GM12873 (cell line): ENCODE measurements at regions not wholly inside any gene's neighbourhood (a gene's known extent, or its start where the extent isn't known, plus 50 kb on each side); places are given as distances from the start of the nearest gene placed in this dataset.

ENCODE experiments used
- TF ChIP-seq, protein P1 (sequence below): IDR thresholded peaks from 2 replicates; pipeline ENCODE4 v1.5.1; 2012; ENCODE audit warnings: low read depth, mild to moderate bottlenecking, moderate library complexity, low read length, control low read depth; ENCODE audit not compliant: insufficient read depth; ENCODE audit errors: missing control alignments

DNA sequence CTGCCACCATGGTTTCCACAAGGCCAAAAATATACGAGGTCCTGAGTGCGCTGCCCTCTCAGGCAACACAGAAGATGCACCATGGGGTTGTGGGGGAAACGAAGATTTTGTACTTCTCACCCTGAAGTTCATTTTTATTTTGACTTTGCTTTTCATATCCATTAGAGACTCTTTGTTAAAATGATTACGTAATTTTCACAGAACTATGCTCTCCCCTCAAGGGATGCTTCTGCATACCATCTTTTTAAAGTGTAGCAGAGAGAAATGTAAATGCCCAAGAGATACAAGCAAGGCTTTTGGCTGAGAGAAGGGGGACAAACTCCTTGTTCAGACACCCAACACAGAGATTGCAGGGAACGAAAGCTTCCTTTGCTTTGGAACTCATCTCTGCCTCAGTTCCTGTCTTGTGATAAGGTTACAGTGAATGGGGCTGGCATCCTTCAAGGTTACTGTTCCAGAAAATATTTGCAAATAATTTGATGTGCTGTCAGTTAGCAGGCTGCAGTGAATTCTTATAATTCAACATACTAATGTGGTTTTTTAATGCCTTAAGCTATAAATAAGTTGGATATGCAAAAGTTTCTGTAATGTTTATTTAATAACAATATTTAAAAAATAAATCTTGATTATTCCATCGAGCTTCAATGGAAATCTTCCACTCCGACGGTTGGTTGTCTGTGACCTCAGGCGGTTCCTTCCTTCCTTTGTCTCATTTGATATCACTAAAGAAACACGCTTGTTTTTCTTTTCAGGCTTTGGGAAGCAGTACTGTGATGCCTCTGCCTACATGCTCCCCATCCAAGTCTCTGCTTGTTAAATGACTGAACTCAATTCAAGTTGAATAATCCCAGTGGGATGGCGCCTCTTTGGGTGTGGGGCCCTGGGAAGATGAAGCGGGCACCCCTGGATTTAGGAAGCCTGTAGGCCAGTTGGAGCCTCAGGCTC lies 209.3 kb upstream of the CTBP2 start:
- TF ChIP-seq, protein P1, sequence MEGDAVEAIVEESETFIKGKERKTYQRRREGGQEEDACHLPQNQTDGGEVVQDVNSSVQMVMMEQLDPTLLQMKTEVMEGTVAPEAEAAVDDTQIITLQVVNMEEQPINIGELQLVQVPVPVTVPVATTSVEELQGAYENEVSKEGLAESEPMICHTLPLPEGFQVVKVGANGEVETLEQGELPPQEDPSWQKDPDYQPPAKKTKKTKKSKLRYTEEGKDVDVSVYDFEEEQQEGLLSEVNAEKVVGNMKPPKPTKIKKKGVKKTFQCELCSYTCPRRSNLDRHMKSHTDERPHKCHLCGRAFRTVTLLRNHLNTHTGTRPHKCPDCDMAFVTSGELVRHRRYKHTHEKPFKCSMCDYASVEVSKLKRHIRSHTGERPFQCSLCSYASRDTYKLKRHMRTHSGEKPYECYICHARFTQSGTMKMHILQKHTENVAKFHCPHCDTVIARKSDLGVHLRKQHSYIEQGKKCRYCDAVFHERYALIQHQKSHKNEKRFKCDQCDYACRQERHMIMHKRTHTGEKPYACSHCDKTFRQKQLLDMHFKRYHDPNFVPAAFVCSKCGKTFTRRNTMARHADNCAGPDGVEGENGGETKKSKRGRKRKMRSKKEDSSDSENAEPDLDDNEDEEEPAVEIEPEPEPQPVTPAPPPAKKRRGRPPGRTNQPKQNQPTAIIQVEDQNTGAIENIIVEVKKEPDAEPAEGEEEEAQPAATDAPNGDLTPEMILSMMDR = no peak

DNA sequence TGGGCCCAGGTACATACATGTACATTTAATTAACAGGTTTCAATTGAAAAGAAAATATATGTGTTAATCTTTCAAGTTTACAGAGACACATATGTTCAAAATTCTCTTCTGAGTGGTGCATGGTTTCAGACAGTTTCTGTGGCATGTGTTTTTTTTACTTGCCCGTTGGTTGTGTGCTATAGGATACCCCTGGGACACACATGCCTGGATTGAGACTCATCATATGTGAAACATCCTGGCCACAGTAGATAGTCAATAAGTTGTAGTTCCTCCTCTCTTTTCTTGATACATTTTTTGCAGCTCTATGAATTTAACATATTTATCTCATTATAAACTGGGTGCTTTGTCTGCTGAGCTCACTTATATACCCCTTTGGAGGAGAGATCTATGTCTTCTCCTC lies 207.8 kb upstream of the CTBP2 start:
- TF ChIP-seq, protein P1 = no peak

DNA sequence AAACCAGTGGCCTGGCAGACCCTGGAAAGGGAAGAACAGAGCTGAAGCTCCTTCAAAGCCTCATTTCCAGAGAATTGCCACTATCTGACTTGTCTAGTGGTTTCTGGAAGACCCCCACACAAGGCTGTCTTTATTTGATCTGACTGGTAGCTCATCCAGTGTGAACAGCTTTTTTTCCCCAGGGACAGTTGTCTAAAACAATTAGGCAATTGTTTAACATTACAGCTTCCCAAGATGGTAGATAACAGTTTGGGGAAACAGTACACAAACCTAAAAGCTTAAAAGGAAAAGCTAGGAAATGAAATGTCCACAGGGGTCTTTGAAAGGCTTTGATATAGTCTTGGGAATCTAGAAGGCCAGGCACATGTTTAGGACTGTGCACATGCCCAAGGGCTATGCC lies 203.4 kb upstream of the CTBP2 start:
- TF ChIP-seq, protein P1 = no peak

GRCh38 chr10:125362950-125363349 lies 202.6 kb upstream of the CTBP2 start:
- TF ChIP-seq, protein P1 = no peak

- TF ChIP-seq, protein P1 = no peak
Observed at GRCh38 chr10:125359401-125359800, 199.0 kb upstream of the CTBP2 start.

DNA sequence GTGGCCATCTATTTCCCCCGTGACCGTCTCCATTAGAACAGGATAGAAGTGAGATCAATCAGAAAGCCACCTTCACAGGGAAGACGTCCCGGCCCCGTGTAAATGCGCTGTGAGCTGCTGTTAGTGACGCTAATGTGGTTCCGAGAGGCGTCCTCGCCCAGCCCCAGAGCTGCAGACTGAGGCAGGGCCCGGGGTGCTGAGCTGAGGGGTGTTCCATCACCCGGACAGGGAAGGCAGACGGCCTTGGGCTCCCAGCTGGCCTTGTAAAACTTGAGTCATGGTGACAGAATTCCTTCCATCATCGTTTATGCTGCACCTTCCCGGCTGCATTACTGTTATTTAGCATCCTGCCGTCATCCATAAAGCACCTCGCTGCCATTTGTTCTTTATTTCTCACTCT lies 195.3 kb upstream of the CTBP2 start:
- TF ChIP-seq, protein P1 = no peak

- TF ChIP-seq, protein P1 = no peak
Observed at GRCh38 chr10:125350519-125350918, 190.2 kb upstream of the CTBP2 start.
